Gastrocnemius medialis (tissue), 4 donors: ENCODE measurements at regions not wholly inside any gene's neighbourhood (a gene's known extent, or its start where the extent isn't known, plus 50 kb on each side); places are given as distances from the start of the nearest gene placed in this dataset.

ENCODE experiments used
- ATAC-seq, 2 donors: fragments of 150-250 bp; one replicate each; pipeline ENCODE4 v1.9.1; 2016
- DNase-seq, 2 donors: peaks; one replicate each; pipeline ENCODE4 v3.0.0-alpha.2; 2019
- H3K27ac ChIP-seq, 4 donors: fragments of 200-600 bp; sonication (generic); 1 replicate in 1 of 4; 2 replicates in 3 of 4; pipeline ENCODE4 v1.5.1; 2016 to 2018; ENCODE audit warnings: mild to moderate bottlenecking in 2 of 4, moderate library complexity in 1 of 4
- H3K27me3 ChIP-seq, 3 donors: fragments of 200-600 bp; sonication (generic) in 2 of 3; 1 replicate in 1 of 3; 2 replicates in 2 of 3; pipeline versions ENCODE4 v1.5.1 to v1.6.0; 2016 to 2019; ENCODE audit warnings: mild to moderate bottlenecking in 1 of 3, moderate library complexity in 1 of 3
- H3K36me3 ChIP-seq, 2 donors: fragments of 200-600 bp; sonication (generic) in 1 of 2; one replicate each; pipeline ENCODE4 v1.5.1; 2017 to 2018
- H3K4me1 ChIP-seq, 2 donors: fragments of 200-600 bp; sonication (generic) in 1 of 2; one replicate each; pipeline ENCODE4 v1.5.1; 2016 to 2017; ENCODE audit warnings: mild to moderate bottlenecking in 2 of 2
- H3K4me3 ChIP-seq, 4 donors: fragments of 200-600 bp; sonication (generic) in 3 of 4; 1 replicate in 1 of 4; 2 replicates in 3 of 4; pipeline ENCODE4 v1.5.1; 2016 to 2019; ENCODE audit warnings: mild to moderate bottlenecking in 2 of 4
- H3K9me3 ChIP-seq, 3 donors: fragments of 200-600 bp; sonication (generic) in 2 of 3; 1 replicate in 1 of 3; 2 replicates in 2 of 3; pipeline ENCODE4 v1.5.1; 2016 to 2019
- CTCF ChIP-seq, 5 experiments: fragments of 450-650 bp in 3 of 5; fragments of 200-600 bp in 2 of 5; sonication (generic) in 2 of 5; IDR thresholded peaks in 4 of 5; conservative IDR thresholded peaks in 1 of 5; 1 replicate in 4 of 5; 2 replicates in 1 of 5; pipeline ENCODE4 v1.5.1; 2016 to 2019; ENCODE audit warnings: antibody characterized with exemption in 5 of 5, mild to moderate bottlenecking in 3 of 5, moderate library complexity in 3 of 5
- POLR2A ChIP-seq, 2 donors: fragments of 450-650 bp; IDR thresholded peaks; one replicate each; pipeline ENCODE4 v1.6.1; 2017; ENCODE audit warnings: antibody characterized with exemption in 2 of 2, mild to moderate bottlenecking in 2 of 2, moderate library complexity in 2 of 2
- in situ Hi-C, 4 donors: fragments of 200-750 bp; cut with MboI; loops; one replicate each; pipeline versions ENCODE4 v1.15.0 to v1.8.0; 2017; ENCODE audit warnings: low sequenced_read_pairs in 4 of 4
- intact Hi-C: fragments of 100-400 bp; cut with DNase I; formaldehyde crosslinking; loops from one replicate; pipeline ENCODE4 v1.15.1; 2023; ENCODE audit warnings: low total_unique reads

GRCh38 chr10:86595496-86595895 is 58.9 kb upstream of the OPN4 start:
- no peak overlapping the region for H3K27ac ChIP-seq
- in situ Hi-C loops: no loop called here
- DNase-seq (no peak), ATAC-seq (no peak)
- H3K36me3 ChIP-seq: no peaks in the 10 kb centered on the region
- H3K4me3 ChIP-seq: no peak overlapping the region
- no peaks in the 10 kb centered on the region for H3K4me1 ChIP-seq
- intact Hi-C loops: no loop called here
- TF ChIP-seq POLR2A (IDR thresholded peaks at IDR 0.05): no peak
- TF ChIP-seq CTCF (IDR thresholded peaks at IDR 0.05 in 4 of 5, conservative IDR thresholded peaks at IDR 0.05 in 1 of 5): no peak
- H3K9me3 ChIP-seq: no peaks in the 10 kb centered on the region
- H3K27me3 ChIP-seq: no peaks in the 10 kb centered on the region

DNA sequence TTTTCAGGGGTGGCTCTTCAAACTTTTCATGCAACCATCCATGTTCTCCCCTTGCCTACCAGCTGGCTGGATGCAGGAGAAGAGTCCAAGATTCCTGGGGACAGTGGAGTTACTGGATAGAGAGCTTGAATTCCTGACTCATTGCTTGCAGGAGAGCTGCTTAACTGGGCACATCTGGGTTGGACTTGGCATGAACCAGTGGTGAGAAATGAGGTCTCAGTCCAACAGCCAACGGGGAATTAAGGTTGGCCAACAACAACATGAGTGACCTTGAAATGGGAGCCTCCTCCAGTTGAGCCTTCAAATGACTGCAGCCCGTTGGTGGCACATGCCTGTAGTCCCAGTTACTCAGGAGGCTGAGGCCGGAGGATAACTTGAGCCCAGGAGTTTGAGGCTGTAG is 58.1 kb upstream of the OPN4 start:
- DNase-seq (no peak), ATAC-seq (no peak)
- Histone ChIP-seq H3K36me3 (no peaks in the 10 kb centered on the region), H3K4me3 (no peak overlapping the region), H3K27ac (no peak overlapping the region), H3K4me1 (no peaks in the 10 kb centered on the region), H3K9me3 (no peaks in the 10 kb centered on the region), H3K27me3 (no peaks in the 10 kb centered on the region)
- in situ Hi-C loops: no loop called here
- no peak for TF ChIP-seq CTCF (IDR thresholded peaks at IDR 0.05 in 4 of 5, conservative IDR thresholded peaks at IDR 0.05 in 1 of 5)
- no peak for TF ChIP-seq POLR2A (IDR thresholded peaks at IDR 0.05)
- intact Hi-C loops: no loop called here

- in situ Hi-C loops: no loop called here
- Histone ChIP-seq H3K9me3 (no peaks in the 10 kb centered on the region), H3K4me1 (no peaks in the 10 kb centered on the region), H3K36me3 (no peaks in the 10 kb centered on the region), H3K4me3 (no peak overlapping the region), H3K27me3 (no peaks in the 10 kb centered on the region), H3K27ac (no peak overlapping the region)
- no peak for DNase-seq
- TF ChIP-seq CTCF (IDR thresholded peaks at IDR 0.05 in 4 of 5, conservative IDR thresholded peaks at IDR 0.05 in 1 of 5) (no peak), POLR2A (IDR thresholded peaks at IDR 0.05) (no peak)
- intact Hi-C loops: no loop called here
- no peak for ATAC-seq
Measured at GRCh38 chr10:86597306-86597705, 57.0 kb upstream of the OPN4 start.

- H3K27me3 ChIP-seq: no peaks in the 10 kb centered on the region
- H3K4me1 ChIP-seq: no peaks in the 10 kb centered on the region
- no peak for ATAC-seq
- TF ChIP-seq POLR2A (IDR thresholded peaks at IDR 0.05): no peak
- TF ChIP-seq CTCF (IDR thresholded peaks at IDR 0.05 in 4 of 5, conservative IDR thresholded peaks at IDR 0.05 in 1 of 5): no peak
- no peaks in the 10 kb centered on the region for H3K36me3 ChIP-seq
- in situ Hi-C loops (no loop called here), intact Hi-C loops (no loop called here)
- no peaks in the 10 kb centered on the region for H3K9me3 ChIP-seq
- H3K4me3 ChIP-seq: no peak overlapping the region
- no peak for DNase-seq
- no peak overlapping the region for H3K27ac ChIP-seq
Measured at GRCh38 chr10:86598151-86598550, 56.2 kb upstream of the OPN4 start.

GRCh38 chr10:86599041-86599440 is 55.3 kb upstream of the OPN4 start:
- H3K27ac ChIP-seq: no peak overlapping the region
- ATAC-seq: no peak
- intact Hi-C loops: no loop called here
- in situ Hi-C loops: no loop called here
- DNase-seq: no peak
- H3K9me3 ChIP-seq: no peaks in the 10 kb centered on the region
- H3K4me3 ChIP-seq: no peak overlapping the region
- H3K27me3 ChIP-seq: no peaks in the 10 kb centered on the region
- no peaks in the 10 kb centered on the region for H3K36me3 ChIP-seq
- no peaks in the 10 kb centered on the region for H3K4me1 ChIP-seq
- TF ChIP-seq POLR2A (IDR thresholded peaks at IDR 0.05) (no peak), CTCF (IDR thresholded peaks at IDR 0.05 in 4 of 5, conservative IDR thresholded peaks at IDR 0.05 in 1 of 5) (no peak)
